GM19455 (cell line): ENCODE measurements at regions not wholly inside any gene's neighbourhood (a gene's known extent, or its start where the extent isn't known, plus 50 kb on each side); places are given as distances from the start of the nearest gene placed in this dataset.
"Not testable (repeated sequence)": the region's sequence is repeated elsewhere in the genome, so short reads cannot be mapped to it uniquely, and the experiment has no call there.

Experiments used
- ATAC-seq: cut with Tn5 transposase; IDR thresholded peaks from one replicate; pipeline ENCODE4 v1.9.1; 2021; ENCODE audit not compliant: unreplicated experiment

- ATAC-seq, result no peak
Observed at GRCh38 chr10:31179091-31179680, 139.8 kb upstream of the ZEB1 start.

- ATAC-seq, result no peak
Observed at GRCh38 chr10:31186225-31187000, 132.6 kb upstream of the ZEB1 start.

GRCh38 chr10:31187182-31187581, 131.8 kb upstream of the ZEB1 start:
- ATAC-seq, result no peak

DNA sequence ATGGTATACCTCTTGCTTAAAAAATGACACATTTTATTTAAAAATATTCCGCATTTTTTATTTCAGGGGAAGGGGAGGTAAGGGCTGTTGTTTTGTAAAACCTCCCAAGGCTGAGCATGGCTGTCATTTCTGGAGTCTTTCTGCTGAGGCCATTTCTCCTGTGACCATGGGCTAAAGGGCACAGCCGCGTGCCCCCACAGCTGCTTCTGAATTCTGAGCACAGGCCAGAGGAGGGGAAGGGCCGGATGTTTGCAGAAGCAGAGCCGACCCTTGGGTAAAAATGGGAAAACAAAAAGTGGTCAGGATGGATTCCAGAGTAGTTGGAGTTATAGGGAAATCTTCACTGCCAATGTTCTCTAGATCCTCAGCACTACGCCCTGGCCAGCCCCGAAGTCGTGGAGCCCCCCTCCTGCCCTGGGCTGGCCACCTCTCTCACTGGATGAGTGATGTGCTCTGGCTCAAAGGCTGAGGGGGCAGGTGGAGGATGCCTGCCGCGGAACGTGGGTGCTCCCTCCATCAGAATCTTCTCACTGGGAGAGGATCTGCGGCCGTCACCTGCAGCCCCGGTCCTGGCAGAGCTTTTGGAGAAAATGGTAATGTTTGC, 131.3 kb upstream of the ZEB1 start:
- ATAC-seq, result no peak

GRCh38 chr10:31188792-31189406, 130.1 kb upstream of the ZEB1 start:
- ATAC-seq, result no peak

- no peak for ATAC-seq
Observed at GRCh38 chr10:31190488-31190887, 128.5 kb upstream of the ZEB1 start.

- ATAC-seq, result no peak
Observed at GRCh38 chr10:31192475-31192874, 126.5 kb upstream of the ZEB1 start.

DNA sequence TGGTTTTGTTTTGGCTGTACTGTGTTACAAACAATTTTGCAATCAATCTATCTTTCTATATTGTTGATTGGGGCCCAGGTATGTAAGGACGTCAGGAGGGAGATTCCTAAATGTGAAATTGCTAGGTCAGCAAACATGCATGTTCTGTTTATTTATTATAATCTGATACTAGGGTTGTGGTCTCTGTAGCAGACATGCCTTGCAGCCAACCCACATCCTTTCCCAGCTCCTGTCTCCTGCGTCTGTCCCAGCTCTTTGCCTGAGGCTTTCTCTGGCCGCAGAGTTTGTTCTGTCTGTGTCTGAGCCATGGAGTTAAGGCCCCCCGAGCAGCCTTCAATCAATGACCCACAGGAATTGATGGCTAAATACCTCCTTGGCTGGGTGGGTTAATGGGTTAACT, 124.0 kb upstream of the ZEB1 start:
- ATAC-seq, result no peak

- ATAC-seq, result no peak
Observed at GRCh38 chr10:31197886-31198285, 121.1 kb upstream of the ZEB1 start.

DNA sequence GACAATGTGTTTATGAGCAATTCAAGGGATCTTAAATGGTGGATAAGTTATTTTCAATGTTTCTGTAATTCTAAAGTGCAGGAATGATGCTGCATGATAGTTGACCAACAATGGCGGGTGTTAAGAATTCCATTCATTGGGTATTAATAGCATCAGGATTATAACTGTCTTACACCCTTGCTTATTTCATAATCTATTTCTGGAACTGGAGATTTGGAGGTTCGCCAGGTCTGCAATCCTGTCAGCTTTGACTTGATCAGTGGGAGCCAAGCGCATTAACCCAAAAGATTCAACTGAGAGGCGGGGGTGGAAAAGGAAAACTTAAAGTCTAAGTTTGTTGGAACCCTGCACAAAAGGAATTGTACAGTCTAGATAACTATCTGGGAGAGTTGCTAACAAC, 114.9 kb upstream of the ZEB1 start:
- no peak for ATAC-seq

GRCh38 chr10:31207636-31208035, 111.4 kb upstream of the ZEB1 start:
- no peak for ATAC-seq

- ATAC-seq, result no peak
Observed at GRCh38 chr10:31209478-31209877, 109.5 kb upstream of the ZEB1 start.

- no peak for ATAC-seq
Observed at GRCh38 chr10:31210190-31210589, 108.8 kb upstream of the ZEB1 start.

GRCh38 chr10:31213959-31214358, 105.1 kb upstream of the ZEB1 start:
- no peak for ATAC-seq

DNA sequence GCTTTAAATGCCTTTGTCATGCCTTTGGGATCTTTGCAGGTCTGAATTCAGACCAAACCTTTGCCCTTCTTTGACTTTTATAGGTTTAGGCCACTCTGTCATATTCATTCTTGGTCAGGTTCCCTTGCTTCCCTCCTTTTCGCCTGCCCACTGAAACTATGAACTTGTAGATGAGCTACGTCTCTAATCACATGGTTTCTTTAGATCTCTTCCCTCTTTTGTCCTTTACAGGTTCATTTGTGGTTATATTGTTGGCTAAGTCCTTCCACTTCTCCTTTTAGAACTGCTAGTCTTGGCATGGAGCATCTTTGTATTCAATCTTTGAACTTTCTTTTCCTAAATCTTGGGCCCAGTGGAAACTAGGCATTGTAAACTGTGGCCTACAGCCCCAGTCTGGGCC, 104.0 kb upstream of the ZEB1 start:
- ATAC-seq, result no peak

DNA sequence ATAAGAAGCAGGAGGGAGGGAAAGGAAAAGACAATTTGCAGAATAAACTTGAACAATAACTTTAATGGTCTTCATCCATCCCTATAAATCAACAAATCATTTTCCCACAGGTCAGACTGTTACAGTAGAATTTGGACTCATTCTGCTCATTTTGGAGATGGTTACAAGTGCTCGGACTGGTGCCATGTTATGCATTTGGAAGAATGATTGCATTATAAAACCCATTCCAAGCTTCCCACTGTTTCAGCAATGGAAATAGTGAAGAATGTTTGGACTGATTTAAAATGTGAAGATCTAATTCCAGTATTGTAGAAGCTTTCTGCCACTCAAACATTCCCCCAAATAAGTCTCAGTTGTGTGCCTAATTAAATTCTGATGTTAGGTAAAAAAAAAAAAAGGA, 99.7 kb upstream of the ZEB1 start:
- no peak for ATAC-seq

GRCh38 chr10:31228780-31229179, 90.2 kb upstream of the ZEB1 start:
- not testable (repeated sequence) for ATAC-seq

- ATAC-seq, result no peak
Observed at GRCh38 chr10:31239961-31240360, 79.1 kb upstream of the ZEB1 start.

DNA sequence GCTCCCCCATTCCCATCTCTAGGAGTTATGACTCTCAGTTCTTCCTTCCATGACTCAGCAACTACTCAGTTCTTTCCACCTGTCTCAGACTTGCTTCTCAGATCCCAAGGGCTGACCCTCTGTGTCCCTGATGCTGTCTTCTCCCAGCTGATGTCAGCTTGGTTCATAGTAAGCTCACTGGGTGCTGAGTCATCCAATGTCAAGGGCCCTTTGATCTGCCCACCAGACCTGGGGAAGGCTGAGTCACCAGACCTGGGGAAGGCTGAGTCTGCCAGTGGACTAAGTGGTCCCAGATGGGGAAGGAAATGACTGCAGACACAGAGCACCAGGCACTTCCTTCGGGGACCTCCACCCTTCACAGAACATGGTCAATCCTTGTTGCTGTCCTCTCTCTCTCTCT, 76.1 kb upstream of the ZEB1 start:
- no peak for ATAC-seq

DNA sequence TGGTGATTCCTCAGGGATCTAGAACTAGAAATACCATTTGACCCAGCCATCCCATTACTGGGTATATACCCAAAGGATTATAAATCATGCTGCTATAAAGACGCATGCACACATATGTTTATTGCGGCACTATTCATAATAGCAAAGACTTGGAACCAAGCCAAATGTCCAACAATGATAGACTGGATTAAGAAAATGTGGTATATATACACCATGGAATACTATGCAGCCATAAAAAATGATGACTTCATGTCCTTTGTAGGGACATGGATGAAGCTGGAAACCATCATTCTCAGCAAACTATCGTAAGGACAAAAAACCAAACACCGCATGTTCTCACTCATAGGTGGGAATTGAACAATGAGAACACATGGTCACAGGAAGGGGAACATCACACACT, 67.9 kb upstream of the ZEB1 start:
- ATAC-seq, result not testable (repeated sequence)

DNA sequence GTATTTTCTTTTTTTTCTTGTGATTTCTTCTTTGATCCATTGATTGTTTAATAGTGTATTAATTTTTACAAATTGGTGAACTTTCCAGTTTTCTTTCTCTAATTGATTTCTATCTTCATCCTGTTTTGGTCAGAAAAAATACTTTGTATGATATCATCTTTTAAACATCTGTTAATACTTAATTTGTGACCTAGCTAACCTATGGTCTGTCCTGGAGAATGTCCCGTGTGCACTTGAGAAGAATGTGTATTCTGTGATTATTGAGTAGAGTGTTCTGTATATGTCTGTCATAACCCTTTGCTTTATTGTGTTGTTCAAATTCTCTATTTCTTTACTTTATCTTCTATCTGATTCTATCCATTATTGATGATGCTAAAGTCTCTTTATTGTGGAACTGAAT, 65.8 kb upstream of the ZEB1 start:
- ATAC-seq, result no peak
